Neuron (in vitro differentiated cells): ENCODE measurements at regions not wholly inside any gene's neighbourhood (a gene's known extent, or its start where the extent isn't known, plus 50 kb on each side); places are given as distances from the start of the nearest gene placed in this dataset.
A peak's percentile ranks its signal among the peaks of the same experiment; 100 is the strongest.

ENCODE experiments used
- H2AFZ ChIP-seq: one replicate; pipeline ENCODE4 v1.6.1; 2013; ENCODE audit warnings: low read depth, mild to moderate bottlenecking, inconsistent platforms, low read length, moderate library complexity
- H3K27me3 ChIP-seq: one replicate; pipeline ENCODE4 v1.6.1; 2013; ENCODE audit warnings: low read length; ENCODE audit not compliant: insufficient read depth
- H3K36me3 ChIP-seq: one replicate; pipeline ENCODE4 v1.6.1; 2013; ENCODE audit warnings: low read length; ENCODE audit not compliant: insufficient read depth
- H3K4me1 ChIP-seq: one replicate; pipeline ENCODE4 v1.6.1; 2013; ENCODE audit warnings: low read length; ENCODE audit not compliant: insufficient read depth
- H3K4me3 ChIP-seq: 2 replicates; pipeline ENCODE4 v1.5.1; 2013; ENCODE audit warnings: mild to moderate bottlenecking, low read length, moderate library complexity
- H3K9me3 ChIP-seq: one replicate; pipeline ENCODE4 v1.6.1; 2013; ENCODE audit warnings: low read length

GRCh38 chr2:64399521-64399920 lies 54.4 kb upstream of the LGALSL start:
- Histone ChIP-seq H2AFZ (no peak overlapping the region), H3K9me3 (no peaks in the 10 kb centered on the region), H3K4me3 (no peak overlapping the region)

GRCh38 chr2:64400105-64400728 lies 53.7 kb upstream of the LGALSL start:
- Histone ChIP-seq H2AFZ (no peak overlapping the region), H3K36me3 (no peaks in the 10 kb centered on the region), H3K4me1 (peaks cover 24% of the 10 kb centered on the region), H3K27me3 (no peaks in the 10 kb centered on the region), H3K4me3 (no peak overlapping the region), H3K9me3 (no peaks in the 10 kb centered on the region)

More at GRCh38 chr2:64399521-64399920, 54.4 kb upstream of the LGALSL start:
- Histone ChIP-seq H3K27me3 (no peaks in the 10 kb centered on the region), H3K4me1 (peaks cover 18% of the 10 kb centered on the region), H3K36me3 (no peaks in the 10 kb centered on the region)

DNA sequence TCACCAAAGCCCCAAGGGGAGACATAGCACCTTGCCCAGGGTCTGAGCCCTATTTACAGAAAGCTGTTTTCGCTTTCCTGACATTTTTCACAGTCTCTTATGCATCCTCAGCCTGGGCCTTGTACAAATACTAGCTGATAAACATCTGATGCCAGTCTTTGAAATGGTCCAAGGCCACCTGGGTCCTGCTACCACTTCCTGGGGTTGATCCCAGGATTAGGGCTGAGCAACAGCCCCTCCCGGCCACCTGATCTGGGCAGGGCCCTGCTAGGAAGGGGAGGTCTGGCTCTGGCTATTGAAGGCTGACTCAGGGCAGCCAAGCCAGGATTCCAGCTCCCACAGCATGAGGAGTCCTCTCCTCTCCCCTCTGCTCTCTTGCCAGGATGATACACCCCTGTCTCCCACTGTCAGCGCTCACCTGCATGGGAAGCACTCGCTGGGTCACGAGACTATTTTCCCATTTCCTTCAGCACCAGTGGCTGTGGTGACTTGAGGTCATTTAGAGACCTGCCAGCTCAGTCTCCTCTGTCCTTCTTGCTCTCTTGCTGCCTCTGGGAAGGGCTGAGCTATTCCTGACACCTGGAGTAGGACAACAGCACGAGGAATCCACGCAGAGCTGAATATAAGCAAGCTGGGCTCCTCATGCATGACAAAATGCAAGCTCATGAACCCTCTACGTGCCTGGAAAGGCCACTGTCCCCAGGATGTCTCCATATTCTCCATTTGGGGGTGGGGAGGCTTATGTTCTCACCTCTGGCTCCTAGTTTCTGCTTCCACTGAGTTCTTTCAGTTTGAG lies 53.0 kb upstream of the LGALSL start:
- H3K4me1 ChIP-seq: peaks cover 31% of the 10 kb centered on the region
- no peaks in the 10 kb centered on the region for H3K9me3 ChIP-seq
- H3K27me3 ChIP-seq: no peaks in the 10 kb centered on the region
- H3K4me3 ChIP-seq: no peak overlapping the region
- H3K36me3 ChIP-seq: no peaks in the 10 kb centered on the region
- no peak overlapping the region for H2AFZ ChIP-seq

DNA sequence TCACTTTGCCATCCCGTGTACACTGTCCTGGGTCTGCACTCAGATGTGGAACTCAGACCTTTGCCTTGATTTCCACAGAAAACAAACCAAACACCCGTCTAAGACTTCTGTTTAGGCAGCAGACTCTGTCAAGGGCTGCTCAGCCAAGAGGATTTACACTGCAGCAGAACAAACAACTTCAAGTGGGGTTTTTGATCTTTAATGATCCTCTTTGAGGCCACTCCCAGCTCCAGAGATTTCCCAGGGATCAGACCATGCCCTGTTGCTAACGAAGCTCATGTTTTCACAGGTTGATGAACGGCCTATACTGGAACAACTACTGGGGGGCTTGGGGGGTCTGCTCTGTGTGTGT lies 52.5 kb upstream of the LGALSL start:
- H3K4me3 ChIP-seq: no peak overlapping the region
- no peaks in the 10 kb centered on the region for H3K36me3 ChIP-seq
- peaks cover 37% of the 10 kb centered on the region for H3K4me1 ChIP-seq
- H2AFZ ChIP-seq: no peak overlapping the region
- no peaks in the 10 kb centered on the region for H3K27me3 ChIP-seq
- H3K9me3 ChIP-seq: no peaks in the 10 kb centered on the region

DNA sequence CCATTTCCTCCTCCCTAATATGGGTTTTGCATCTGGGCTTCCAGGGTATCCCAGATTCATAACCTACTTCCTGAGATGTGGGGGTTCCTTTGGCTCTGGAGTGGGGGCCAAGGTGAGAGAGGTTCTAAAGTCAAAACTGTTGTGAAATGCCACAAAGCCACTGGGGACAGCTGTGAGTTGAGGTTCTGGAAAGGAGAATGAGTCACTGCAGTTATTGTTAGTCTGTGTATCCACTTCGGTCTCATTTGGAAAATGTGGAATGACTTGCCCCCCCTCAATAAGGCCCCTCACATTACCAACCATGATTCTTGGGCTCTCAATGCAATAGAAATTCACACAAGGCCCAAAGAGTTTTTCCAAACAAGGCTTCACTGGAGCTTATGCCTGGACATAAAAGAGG lies 51.1 kb upstream of the LGALSL start:
- H2AFZ ChIP-seq: peak overlapping the region; percentile 69
- peaks cover 37% of the 10 kb centered on the region for H3K4me1 ChIP-seq
- H3K9me3 ChIP-seq: no peaks in the 10 kb centered on the region
- H3K27me3 ChIP-seq: no peaks in the 10 kb centered on the region
- no peaks in the 10 kb centered on the region for H3K36me3 ChIP-seq
- peak overlapping the region; percentile 52 for H3K4me3 ChIP-seq

DNA sequence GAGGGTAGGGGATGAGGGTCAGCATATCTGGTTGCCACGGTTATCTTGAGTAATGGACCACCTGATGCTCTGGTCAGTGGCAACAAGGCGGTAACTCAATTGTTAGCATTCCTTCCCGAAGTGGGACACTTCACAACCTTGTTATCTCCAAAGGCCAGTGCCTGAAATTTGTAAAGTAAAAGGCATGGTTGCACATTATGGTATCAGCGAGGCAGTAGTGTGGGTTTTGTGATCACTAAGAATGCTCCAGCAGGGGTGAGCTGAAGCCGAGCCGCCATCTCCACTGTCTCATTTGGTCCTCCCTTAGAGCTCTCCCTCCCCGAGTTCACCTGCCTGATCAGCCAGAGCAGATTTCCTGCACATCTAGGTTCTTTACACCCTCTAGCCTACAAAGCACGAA lies 50.5 kb upstream of the LGALSL start:
- Histone ChIP-seq H3K9me3 (no peaks in the 10 kb centered on the region), H3K4me3 (peak overlapping the region; percentile 52), H2AFZ (peak overlapping the region; percentile 69), H3K36me3 (no peaks in the 10 kb centered on the region), H3K27me3 (no peaks in the 10 kb centered on the region), H3K4me1 (peaks cover 37% of the 10 kb centered on the region)

DNA sequence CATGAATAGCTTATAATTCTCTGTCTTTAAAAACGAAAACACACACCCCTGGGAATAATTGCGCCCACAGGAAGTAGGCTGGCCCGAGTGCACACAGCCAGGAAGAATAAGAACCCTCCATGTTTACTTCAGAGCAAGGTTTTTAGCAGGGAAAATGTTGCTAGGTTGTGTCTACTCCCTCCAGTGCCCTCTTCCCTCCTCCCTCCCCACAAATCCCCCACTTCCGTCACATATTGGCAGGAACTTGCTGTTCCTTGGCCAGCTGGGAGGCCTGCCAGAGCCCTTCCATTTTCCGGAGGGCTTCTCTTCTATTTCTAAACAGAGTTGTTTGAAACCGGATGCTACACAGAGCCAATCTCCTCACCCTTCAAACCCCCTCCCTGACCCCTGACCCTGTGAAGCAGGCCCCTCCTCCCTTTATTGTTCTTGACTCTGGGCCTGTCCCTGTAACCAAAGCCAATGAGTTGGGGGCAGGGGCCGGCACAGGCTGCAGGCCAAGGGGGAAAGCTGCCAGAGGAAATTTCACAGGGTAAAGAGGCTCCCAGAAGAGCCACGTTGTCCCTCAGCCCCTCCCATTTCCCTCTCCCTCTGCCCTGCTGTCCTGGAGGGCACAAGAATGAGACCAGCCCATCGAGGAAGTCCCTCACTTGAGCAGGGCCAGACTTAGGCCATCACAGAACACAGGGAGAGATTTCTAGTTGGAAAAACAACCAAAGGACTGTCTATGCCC lies 49.8 kb upstream of the LGALSL start:
- peak overlapping the region; percentile 52 for H3K4me3 ChIP-seq
- peak overlapping the region; percentile 69 for H2AFZ ChIP-seq
- peaks cover 37% of the 10 kb centered on the region for H3K4me1 ChIP-seq
- H3K27me3 ChIP-seq: no peaks in the 10 kb centered on the region
- no peaks in the 10 kb centered on the region for H3K36me3 ChIP-seq
- no peaks in the 10 kb centered on the region for H3K9me3 ChIP-seq
